ENCODE measurements at regions not wholly inside any gene's neighbourhood (a gene's known extent, or its start where the extent isn't known, plus 50 kb on each side); places are given as distances from the start of the nearest gene placed in this dataset.

GRCh38 chr3:148309390-148310035, 388.2 kb upstream of the AGTR1 start:
- TF ChIP-seq, protein P1, sequence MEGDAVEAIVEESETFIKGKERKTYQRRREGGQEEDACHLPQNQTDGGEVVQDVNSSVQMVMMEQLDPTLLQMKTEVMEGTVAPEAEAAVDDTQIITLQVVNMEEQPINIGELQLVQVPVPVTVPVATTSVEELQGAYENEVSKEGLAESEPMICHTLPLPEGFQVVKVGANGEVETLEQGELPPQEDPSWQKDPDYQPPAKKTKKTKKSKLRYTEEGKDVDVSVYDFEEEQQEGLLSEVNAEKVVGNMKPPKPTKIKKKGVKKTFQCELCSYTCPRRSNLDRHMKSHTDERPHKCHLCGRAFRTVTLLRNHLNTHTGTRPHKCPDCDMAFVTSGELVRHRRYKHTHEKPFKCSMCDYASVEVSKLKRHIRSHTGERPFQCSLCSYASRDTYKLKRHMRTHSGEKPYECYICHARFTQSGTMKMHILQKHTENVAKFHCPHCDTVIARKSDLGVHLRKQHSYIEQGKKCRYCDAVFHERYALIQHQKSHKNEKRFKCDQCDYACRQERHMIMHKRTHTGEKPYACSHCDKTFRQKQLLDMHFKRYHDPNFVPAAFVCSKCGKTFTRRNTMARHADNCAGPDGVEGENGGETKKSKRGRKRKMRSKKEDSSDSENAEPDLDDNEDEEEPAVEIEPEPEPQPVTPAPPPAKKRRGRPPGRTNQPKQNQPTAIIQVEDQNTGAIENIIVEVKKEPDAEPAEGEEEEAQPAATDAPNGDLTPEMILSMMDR (IDR thresholded peaks at IDR 0.05; ENCODE audit: extremely low read depth, insufficient read depth, missing control alignments): peak; percentile 81
- in situ Hi-C loops (cut with MboI; ENCODE audit: low pct_unique_long_range_greater_than_20kb, low sequenced_read_pairs, unreplicated experiment): no loop called here
- DNase-seq (ENCODE audit: low spot score): peak; percentile 11

DNA sequence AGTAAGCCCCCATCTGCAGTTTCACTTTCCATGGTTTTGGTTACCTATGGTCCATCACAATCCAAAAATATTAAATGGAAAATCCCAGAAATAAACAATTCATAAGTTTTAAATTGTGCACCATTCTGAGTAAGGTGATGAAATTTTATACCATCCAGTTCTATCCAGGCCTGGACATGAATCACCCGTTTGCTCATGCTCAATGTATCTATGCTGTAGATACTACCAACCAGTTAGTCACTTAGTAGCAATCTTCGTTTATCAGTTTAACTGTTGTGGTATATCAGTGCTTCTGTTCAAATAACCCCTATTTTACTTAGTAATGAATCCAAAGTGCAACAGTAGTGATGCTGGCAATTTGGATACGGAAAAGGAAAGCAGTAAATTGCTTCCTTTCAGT, 381.9 kb upstream of the AGTR1 start:
- DNase-seq (ENCODE audit: low spot score): no peak
- in situ Hi-C loops (cut with MboI; ENCODE audit: low pct_unique_long_range_greater_than_20kb, low sequenced_read_pairs, unreplicated experiment): no loop called here

GRCh38 chr3:148318240-148318639, 379.5 kb upstream of the AGTR1 start:
- TF ChIP-seq, protein P1 (IDR thresholded peaks at IDR 0.05; ENCODE audit: extremely low read depth, insufficient read depth, missing control alignments): no peak
- in situ Hi-C loops (cut with MboI; ENCODE audit: low pct_unique_long_range_greater_than_20kb, low sequenced_read_pairs, unreplicated experiment): no loop called here
- DNase-seq (ENCODE audit: low spot score): no peak

More for the DNA sequence above, 381.9 kb upstream of the AGTR1 start:
- TF ChIP-seq, protein P1 (IDR thresholded peaks at IDR 0.05; ENCODE audit: extremely low read depth, insufficient read depth, missing control alignments): no peak

GRCh38 chr3:148319161-148319915, 378.4 kb upstream of the AGTR1 start:
- in situ Hi-C loops (cut with MboI; ENCODE audit: low pct_unique_long_range_greater_than_20kb, low sequenced_read_pairs, unreplicated experiment): no loop called here
- DNase-seq (ENCODE audit: low spot score): peak; percentile 24
- TF ChIP-seq, protein P1 (IDR thresholded peaks at IDR 0.05; ENCODE audit: extremely low read depth, insufficient read depth, missing control alignments): no peak

DNA sequence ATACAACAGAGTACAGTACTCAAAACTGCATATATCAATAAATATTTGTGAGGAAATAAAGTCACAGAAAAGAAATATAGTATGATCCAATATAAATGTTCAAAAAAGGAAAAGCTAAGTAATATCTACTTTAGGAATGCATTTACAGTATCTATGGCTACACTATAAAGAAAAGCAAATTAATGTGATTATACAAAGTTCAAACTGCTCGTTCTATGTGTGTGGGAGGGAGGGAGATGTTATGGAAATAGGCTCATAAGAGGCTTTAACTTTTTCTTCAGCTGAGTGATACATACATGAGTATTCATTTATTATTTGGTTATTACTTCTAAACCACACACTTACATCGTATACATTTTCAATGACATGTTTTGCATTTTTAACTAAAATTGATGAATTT, 377.7 kb upstream of the AGTR1 start:
- in situ Hi-C loops (cut with MboI; ENCODE audit: low pct_unique_long_range_greater_than_20kb, low sequenced_read_pairs, unreplicated experiment): no loop called here
- no peak for DNase-seq (ENCODE audit: low spot score)
- TF ChIP-seq, protein P1 (IDR thresholded peaks at IDR 0.05; ENCODE audit: extremely low read depth, insufficient read depth, missing control alignments): no peak

DNA sequence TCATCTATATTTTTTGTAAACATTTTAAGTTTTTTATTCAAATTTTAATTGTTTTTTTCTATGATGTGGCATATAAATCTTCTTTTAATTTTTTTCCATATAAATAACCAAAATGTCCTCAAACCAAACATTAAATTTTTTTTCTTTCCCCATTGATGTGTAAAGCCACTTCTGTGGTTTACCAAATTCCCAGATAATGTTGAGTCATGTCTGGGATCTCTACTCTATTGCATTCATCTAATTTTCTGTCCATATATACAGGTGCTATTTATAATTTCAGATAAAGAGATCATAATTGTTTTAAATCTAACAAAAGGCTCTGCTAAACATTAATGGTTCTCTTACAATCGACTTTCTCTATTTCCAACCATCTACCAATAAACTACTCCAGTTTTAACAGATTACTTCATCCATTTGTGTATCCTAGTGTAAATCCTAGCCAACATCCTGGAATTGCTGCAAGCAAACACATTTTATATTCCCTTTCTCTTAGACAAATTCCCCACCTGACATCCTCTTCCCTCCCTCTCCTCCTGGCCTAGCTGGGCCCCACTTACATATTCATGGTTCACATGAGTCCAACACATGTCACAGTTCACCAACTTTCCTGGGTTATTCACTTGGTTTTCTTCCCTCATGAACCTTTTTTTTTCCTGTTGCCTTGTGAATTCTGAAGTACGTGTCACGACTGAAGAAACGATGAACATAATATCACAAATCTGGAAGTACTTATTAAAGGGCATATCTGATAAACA, 368.0 kb upstream of the AGTR1 start:
- no peak for DNase-seq (ENCODE audit: low spot score)
- in situ Hi-C loops (cut with MboI; ENCODE audit: low pct_unique_long_range_greater_than_20kb, low sequenced_read_pairs, unreplicated experiment): no loop called here

More for the DNA sequence above, 368.0 kb upstream of the AGTR1 start:
- TF ChIP-seq, protein P1 (IDR thresholded peaks at IDR 0.05; ENCODE audit: extremely low read depth, insufficient read depth, missing control alignments): no peak

All from GM13977 (cell line).